ENCODE measurements at regions not wholly inside any gene's neighbourhood (a gene's known extent, or its start where the extent isn't known, plus 50 kb on each side); places are given as distances from the start of the nearest gene placed in this dataset.

GRCh38 chr3:24905266-24905665 lies 410.6 kb upstream of the THRB start:
- TF ChIP-seq EZH2phosphoT487 (IDR thresholded peaks at IDR 0.05; ENCODE audit: insufficient read depth, low read depth) (no peak), EZH2 (IDR thresholded peaks at IDR 0.05; ENCODE audit: insufficient read depth, poor library complexity, severe bottlenecking) (no peak)

Data from GM23248 (cell line).